ENCODE measurements at regions not wholly inside any gene's neighbourhood (a gene's known extent, or its start where the extent isn't known, plus 50 kb on each side); places are given as distances from the start of the nearest gene placed in this dataset.

DNA sequence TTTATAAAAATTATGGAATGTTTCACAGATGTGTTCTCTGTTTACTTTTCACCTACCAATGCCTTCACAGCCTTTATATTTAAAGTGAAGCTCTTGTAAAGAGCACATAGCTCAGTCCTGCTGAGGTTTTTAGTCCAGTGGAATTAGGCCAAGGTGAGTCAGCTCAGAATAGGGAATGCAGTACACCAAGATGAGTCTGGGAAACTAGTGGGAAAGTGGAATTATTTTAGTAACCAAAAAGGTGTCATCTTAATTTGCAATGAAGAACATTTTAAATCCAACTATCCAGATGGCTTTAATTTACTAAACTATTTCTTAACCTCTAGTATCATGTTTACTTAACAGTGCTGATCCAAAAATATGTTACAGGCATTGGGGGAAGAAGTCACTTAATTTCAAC lies 236.3 kb upstream of the CTBP2 start:
- no peaks in the 10 kb centered on the region for H3K79me2 ChIP-seq (ENCODE audit: low read depth)
- no peak overlapping the region for H3K27ac ChIP-seq
- Mint-ChIP-seq H3K9me3 (no peaks in the 10 kb centered on the region), H3K4me3 (no peak overlapping the region), H3K27me3 (ENCODE audit: insufficient read depth, low read depth) (peaks cover 2% of the 10 kb centered on the region), H3K4me1 (no peaks in the 10 kb centered on the region), H3K36me3 (no peaks in the 10 kb centered on the region), H3K27ac (no peak overlapping the region)
- no peaks in the 10 kb centered on the region for H3K36me3 ChIP-seq
- no peaks in the 10 kb centered on the region for H3F3A ChIP-seq (ENCODE audit: low read depth)
- DNase-seq (ENCODE audit: low spot score): no peak
- no peak overlapping the region for H2AFZ ChIP-seq (replicated peaks)
- H4K20me1 ChIP-seq (ENCODE audit: low read depth): no peaks in the 10 kb centered on the region
- H3K9ac ChIP-seq: no peak overlapping the region
- no peaks in the 10 kb centered on the region for H3K9me3 ChIP-seq (ENCODE audit: low read depth)
- no peak overlapping the region for H3K4me3 ChIP-seq
- H3K4me2 ChIP-seq: no peak overlapping the region
- no peaks in the 10 kb centered on the region for H3K4me1 ChIP-seq
- TF ChIP-seq EZH2 (IDR thresholded peaks at IDR 0.05): no peak
- TF ChIP-seq, protein P1, sequence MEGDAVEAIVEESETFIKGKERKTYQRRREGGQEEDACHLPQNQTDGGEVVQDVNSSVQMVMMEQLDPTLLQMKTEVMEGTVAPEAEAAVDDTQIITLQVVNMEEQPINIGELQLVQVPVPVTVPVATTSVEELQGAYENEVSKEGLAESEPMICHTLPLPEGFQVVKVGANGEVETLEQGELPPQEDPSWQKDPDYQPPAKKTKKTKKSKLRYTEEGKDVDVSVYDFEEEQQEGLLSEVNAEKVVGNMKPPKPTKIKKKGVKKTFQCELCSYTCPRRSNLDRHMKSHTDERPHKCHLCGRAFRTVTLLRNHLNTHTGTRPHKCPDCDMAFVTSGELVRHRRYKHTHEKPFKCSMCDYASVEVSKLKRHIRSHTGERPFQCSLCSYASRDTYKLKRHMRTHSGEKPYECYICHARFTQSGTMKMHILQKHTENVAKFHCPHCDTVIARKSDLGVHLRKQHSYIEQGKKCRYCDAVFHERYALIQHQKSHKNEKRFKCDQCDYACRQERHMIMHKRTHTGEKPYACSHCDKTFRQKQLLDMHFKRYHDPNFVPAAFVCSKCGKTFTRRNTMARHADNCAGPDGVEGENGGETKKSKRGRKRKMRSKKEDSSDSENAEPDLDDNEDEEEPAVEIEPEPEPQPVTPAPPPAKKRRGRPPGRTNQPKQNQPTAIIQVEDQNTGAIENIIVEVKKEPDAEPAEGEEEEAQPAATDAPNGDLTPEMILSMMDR (IDR thresholded peaks at IDR 0.05): no peak
- no peak for TF ChIP-seq EZH2phosphoT487 (IDR thresholded peaks at IDR 0.05)
- H3K27me3 ChIP-seq: no peaks in the 10 kb centered on the region

DNA sequence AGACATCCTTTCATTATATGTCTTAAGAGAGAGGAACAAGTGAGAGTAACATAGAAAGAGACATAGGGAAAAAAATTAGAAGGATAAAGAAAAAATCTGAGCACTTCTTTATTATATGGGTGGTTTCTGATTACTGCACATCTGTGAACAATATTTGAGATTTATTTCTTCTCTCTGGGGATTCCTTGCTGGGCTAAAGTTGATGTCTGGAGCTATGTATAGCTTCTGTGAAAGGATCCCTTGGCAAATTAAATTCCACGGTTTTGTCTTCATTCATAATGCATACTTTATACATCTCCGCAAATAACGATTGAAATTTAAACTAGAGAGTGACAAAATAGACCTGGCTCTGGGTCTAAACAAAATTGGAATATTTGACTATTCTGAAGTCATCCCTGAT lies 232.2 kb upstream of the CTBP2 start:
- DNase-seq (ENCODE audit: low spot score): no peak
- TF ChIP-seq, protein P1 (IDR thresholded peaks at IDR 0.05): no peak
- TF ChIP-seq EZH2 (IDR thresholded peaks at IDR 0.05): no peak
- TF ChIP-seq EZH2phosphoT487 (IDR thresholded peaks at IDR 0.05): no peak

DNA sequence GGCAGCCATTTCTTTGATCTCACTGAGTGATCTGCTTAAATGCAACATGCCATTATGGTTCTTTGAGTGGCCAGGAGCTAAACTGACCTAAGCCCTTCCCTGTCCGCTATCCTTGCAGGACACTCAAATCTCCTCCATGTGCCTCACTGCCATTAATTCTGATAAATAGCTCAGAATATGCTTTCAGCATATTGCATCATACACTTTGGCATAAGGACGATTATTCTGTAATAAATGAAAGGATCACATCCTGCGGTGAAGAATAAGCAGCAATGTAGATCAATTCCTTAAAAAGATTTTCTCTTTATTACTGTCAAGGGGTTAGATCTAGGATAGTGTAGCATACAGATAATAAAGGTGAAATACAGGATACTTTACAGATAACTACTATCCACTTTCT lies 231.8 kb upstream of the CTBP2 start:
- no peak for DNase-seq (ENCODE audit: low spot score)
- H3K4me1 Mint-ChIP-seq: no peaks in the 10 kb centered on the region
- H3K27ac Mint-ChIP-seq: no peak overlapping the region
- Histone ChIP-seq H4K20me1 (ENCODE audit: low read depth) (no peaks in the 10 kb centered on the region), H3K4me2 (no peak overlapping the region), H3K79me2 (ENCODE audit: low read depth) (no peaks in the 10 kb centered on the region), H2AFZ (replicated peaks) (no peak overlapping the region), H3F3A (ENCODE audit: low read depth) (no peaks in the 10 kb centered on the region), H3K36me3 (no peaks in the 10 kb centered on the region), H3K4me3 (no peak overlapping the region), H3K27me3 (no peaks in the 10 kb centered on the region), H3K9ac (no peak overlapping the region), H3K4me1 (no peaks in the 10 kb centered on the region), H3K9me3 (ENCODE audit: low read depth) (peaks cover 6% of the 10 kb centered on the region), H3K27ac (no peak overlapping the region)
- no peak overlapping the region for H3K4me3 Mint-ChIP-seq
- H3K36me3 Mint-ChIP-seq: no peaks in the 10 kb centered on the region
- H3K27me3 Mint-ChIP-seq (ENCODE audit: insufficient read depth, low read depth): peaks cover 2% of the 10 kb centered on the region
- peaks cover 19% of the 10 kb centered on the region for H3K9me3 Mint-ChIP-seq
- TF ChIP-seq EZH2phosphoT487 (IDR thresholded peaks at IDR 0.05): no peak

More for the DNA sequence above, 232.2 kb upstream of the CTBP2 start:
- Mint-ChIP-seq H3K9me3 (peaks cover 19% of the 10 kb centered on the region), H3K4me1 (no peaks in the 10 kb centered on the region), H3K27me3 (ENCODE audit: insufficient read depth, low read depth) (peaks cover 2% of the 10 kb centered on the region), H3K36me3 (no peaks in the 10 kb centered on the region), H3K4me3 (no peak overlapping the region), H3K27ac (no peak overlapping the region)
- Histone ChIP-seq H3K9ac (no peak overlapping the region), H3K27me3 (no peaks in the 10 kb centered on the region), H3K36me3 (no peaks in the 10 kb centered on the region), H3K4me2 (no peak overlapping the region), H3K4me3 (no peak overlapping the region), H3K79me2 (ENCODE audit: low read depth) (no peaks in the 10 kb centered on the region), H3F3A (ENCODE audit: low read depth) (no peaks in the 10 kb centered on the region), H4K20me1 (ENCODE audit: low read depth) (no peaks in the 10 kb centered on the region), H2AFZ (replicated peaks) (no peak overlapping the region), H3K9me3 (ENCODE audit: low read depth) (peaks cover 6% of the 10 kb centered on the region), H3K4me1 (no peaks in the 10 kb centered on the region), H3K27ac (no peak overlapping the region)

DNA sequence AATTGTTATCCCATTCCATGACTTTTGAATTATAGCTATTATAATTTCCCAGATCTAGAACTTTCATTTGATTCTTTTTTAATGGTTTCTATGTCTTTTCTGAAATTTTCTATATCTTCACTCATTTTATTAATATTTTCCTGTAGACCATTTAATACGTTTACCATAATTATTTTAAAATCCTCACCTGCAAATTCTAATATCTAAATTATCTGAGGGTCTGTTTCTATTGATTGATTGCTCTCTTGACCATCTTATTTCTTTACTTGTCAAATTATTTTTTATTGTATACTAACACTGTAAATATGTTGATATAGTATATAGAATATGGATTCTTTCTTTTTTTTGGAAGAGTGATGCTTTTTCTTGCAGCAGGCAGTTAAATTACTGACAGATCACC lies 229.3 kb upstream of the CTBP2 start:
- Histone ChIP-seq H2AFZ (replicated peaks) (no peak overlapping the region), H3K4me3 (no peak overlapping the region), H3K79me2 (ENCODE audit: low read depth) (no peaks in the 10 kb centered on the region), H3K9me3 (ENCODE audit: low read depth) (peaks cover 6% of the 10 kb centered on the region), H3K36me3 (no peaks in the 10 kb centered on the region), H3K27me3 (no peaks in the 10 kb centered on the region), H4K20me1 (ENCODE audit: low read depth) (no peaks in the 10 kb centered on the region), H3K9ac (no peak overlapping the region), H3K27ac (no peak overlapping the region), H3F3A (ENCODE audit: low read depth) (no peaks in the 10 kb centered on the region), H3K4me2 (no peak overlapping the region), H3K4me1 (no peaks in the 10 kb centered on the region)
- H3K4me3 Mint-ChIP-seq: no peak overlapping the region
- peaks cover 2% of the 10 kb centered on the region for H3K27me3 Mint-ChIP-seq (ENCODE audit: insufficient read depth, low read depth)
- H3K27ac Mint-ChIP-seq: no peak overlapping the region
- DNase-seq (ENCODE audit: low spot score): no peak
- H3K36me3 Mint-ChIP-seq: no peaks in the 10 kb centered on the region
- H3K9me3 Mint-ChIP-seq: peaks cover 19% of the 10 kb centered on the region
- TF ChIP-seq EZH2phosphoT487 (IDR thresholded peaks at IDR 0.05) (no peak), EZH2 (IDR thresholded peaks at IDR 0.05) (no peak)
- TF ChIP-seq, protein P1 (IDR thresholded peaks at IDR 0.05): no peak
- no peaks in the 10 kb centered on the region for H3K4me1 Mint-ChIP-seq

All from neural progenitor cell (in vitro differentiated cells).